GM21825 (cell line): ENCODE measurements at regions not wholly inside any gene's neighbourhood (a gene's known extent, or its start where the extent isn't known, plus 50 kb on each side); places are given as distances from the start of the nearest gene placed in this dataset.
"Not testable (repeated sequence)": the region's sequence is repeated elsewhere in the genome, so short reads cannot be mapped to it uniquely, and the experiment has no call there.

Experiments used
- ATAC-seq: cut with Tn5 transposase; IDR thresholded peaks from one replicate; pipeline ENCODE4 v1.9.1; 2021; ENCODE audit warnings: mild to moderate bottlenecking, moderate library complexity; ENCODE audit not compliant: unreplicated experiment

- no peak for ATAC-seq
Measured at GRCh38 chr10:131018886-131019500, 292.5 kb downstream of the TCERG1L start.

- ATAC-seq = no peak
Measured at GRCh38 chr10:131019696-131020095, 291.8 kb downstream of the TCERG1L start.

- ATAC-seq = no peak
Measured at GRCh38 chr10:131020775-131021174, 290.7 kb downstream of the TCERG1L start.

GRCh38 chr10:131021246-131021895, 290.1 kb downstream of the TCERG1L start:
- ATAC-seq = no peak

- ATAC-seq = no peak
Measured at GRCh38 chr10:131021969-131022368, 289.6 kb downstream of the TCERG1L start.

- ATAC-seq = no peak
Measured at GRCh38 chr10:131022369-131022768, 289.2 kb downstream of the TCERG1L start.

GRCh38 chr10:131022981-131023380, 288.5 kb downstream of the TCERG1L start:
- ATAC-seq = no peak

GRCh38 chr10:131024259-131025131, 287.0 kb downstream of the TCERG1L start:
- ATAC-seq = no peak

GRCh38 chr10:131025333-131025732, 286.2 kb downstream of the TCERG1L start:
- no peak for ATAC-seq

GRCh38 chr10:131027256-131027655, 284.3 kb downstream of the TCERG1L start:
- ATAC-seq = no peak

- ATAC-seq = no peak
Measured at GRCh38 chr10:131031346-131031745, 280.2 kb downstream of the TCERG1L start.

GRCh38 chr10:131032329-131033165, 279.0 kb downstream of the TCERG1L start:
- no peak for ATAC-seq

- ATAC-seq = no peak
Measured at GRCh38 chr10:131033166-131034085, 278.1 kb downstream of the TCERG1L start.

- ATAC-seq = no peak
Measured at GRCh38 chr10:131034451-131034850, 277.1 kb downstream of the TCERG1L start.

- ATAC-seq = no peak
Measured at GRCh38 chr10:131035779-131036178, 275.7 kb downstream of the TCERG1L start.

- no peak for ATAC-seq
Measured at GRCh38 chr10:131038056-131038455, 273.5 kb downstream of the TCERG1L start.

- no peak for ATAC-seq
Measured at GRCh38 chr10:131041031-131041430, 270.5 kb downstream of the TCERG1L start.

GRCh38 chr10:131041441-131041840, 270.1 kb downstream of the TCERG1L start:
- ATAC-seq = no peak

GRCh38 chr10:131042015-131042414, 269.5 kb downstream of the TCERG1L start:
- ATAC-seq = not testable (repeated sequence)
